MM.1S (cell line): ENCODE measurements at regions not wholly inside any gene's neighbourhood (a gene's known extent, or its start where the extent isn't known, plus 50 kb on each side); places are given as distances from the start of the nearest gene placed in this dataset.
A peak's percentile ranks its signal among the peaks of the same experiment; 100 is the strongest.

Experiments used
- DNase-seq: peaks from one replicate; pipeline ENCODE4 v3.0.0-alpha.2; 2015
- H2AFZ ChIP-seq: fragments of 300-600 bp; sonication (generic); 2 replicates; pipeline ENCODE4 v1.6.0; 2016; ENCODE audit warnings: antibody characterized with exemption, low read length
- H3F3A ChIP-seq: fragments of 300-600 bp; sonication (generic); 2 replicates; pipeline ENCODE4 v1.6.1; 2016; ENCODE audit warnings: mild to moderate bottlenecking, antibody characterized with exemption, low read length, moderate library complexity, mixed read lengths; ENCODE audit not compliant: insufficient read depth
- H3K27ac ChIP-seq: fragments of 300-600 bp; sonication (generic); 2 replicates; pipeline ENCODE4 v1.5.1; 2016; ENCODE audit warnings: mild to moderate bottlenecking, low read length
- H3K27me3 ChIP-seq: fragments of 300-600 bp; sonication (generic); replicated peaks from 2 replicates; pipeline ENCODE4 v1.6.0; 2016; ENCODE audit warnings: low read length; ENCODE audit not compliant: insufficient read depth
- H3K36me3 ChIP-seq: fragments of 300-600 bp; sonication (generic); replicated peaks from 2 replicates; pipeline ENCODE4 v1.6.1; 2016; ENCODE audit warnings: mild to moderate bottlenecking, low read length, mixed read lengths; ENCODE audit not compliant: insufficient read depth
- H3K4me1 ChIP-seq: fragments of 300-600 bp; sonication (generic); 2 replicates; pipeline ENCODE4 v1.6.1; 2016; ENCODE audit warnings: low read length, mixed read lengths
- H3K4me2 ChIP-seq: fragments of 300-600 bp; sonication (generic); 2 replicates; pipeline ENCODE4 v1.6.0; 2016; ENCODE audit warnings: low read depth, low read length
- H3K4me3 ChIP-seq: fragments of 300-600 bp; sonication (generic); 2 replicates; pipeline ENCODE4 v1.5.1; 2016; ENCODE audit warnings: low read length, mixed read lengths
- H3K79me2 ChIP-seq: fragments of 300-600 bp; sonication (generic); 2 replicates; pipeline ENCODE4 v1.6.1; 2016; ENCODE audit warnings: mixed run types, low read length, mixed read lengths
- H3K9ac ChIP-seq: fragments of 300-600 bp; sonication (generic); 2 replicates; pipeline ENCODE4 v1.6.1; 2016; ENCODE audit warnings: low read length, mixed read lengths
- H3K9me2 ChIP-seq: fragments of 300-600 bp; sonication (generic); replicated peaks from 2 replicates; pipeline ENCODE4 v1.6.1; 2016; ENCODE audit warnings: mild to moderate bottlenecking, low read length, mixed read lengths; ENCODE audit not compliant: insufficient read depth
- H3K9me3 ChIP-seq: fragments of 300-600 bp; sonication (generic); replicated peaks from 2 replicates; pipeline ENCODE4 v1.6.1; 2016; ENCODE audit warnings: mild to moderate bottlenecking, low read length, mixed read lengths; ENCODE audit not compliant: insufficient read depth
- H4K20me1 ChIP-seq: fragments of 300-600 bp; sonication (generic); 2 replicates; pipeline ENCODE4 v1.6.1; 2016; ENCODE audit warnings: mild to moderate bottlenecking, low read length, moderate library complexity, mixed read lengths; ENCODE audit not compliant: insufficient read depth
- EZH2 ChIP-seq: fragments of 300-600 bp; sonication (generic); optimal IDR thresholded peaks from 2 replicates; pipeline ENCODE3; 2017; ENCODE audit warnings: low read depth, mild to moderate bottlenecking, antibody characterized with exemption, low read length, mixed read lengths
- EZH2phosphoT487 ChIP-seq: fragments of 300-600 bp; sonication (generic); IDR thresholded peaks from 2 replicates; pipeline ENCODE4 v1.6.1; 2018; ENCODE audit warnings: antibody characterized with exemption, low read length
- TF ChIP-seq, protein P1 (sequence below): fragments of 300-600 bp; sonication (generic); IDR thresholded peaks from 2 replicates; pipeline ENCODE4 v1.5.1; 2016; ENCODE audit warnings: antibody characterized with exemption, low read length, mixed read lengths

DNA sequence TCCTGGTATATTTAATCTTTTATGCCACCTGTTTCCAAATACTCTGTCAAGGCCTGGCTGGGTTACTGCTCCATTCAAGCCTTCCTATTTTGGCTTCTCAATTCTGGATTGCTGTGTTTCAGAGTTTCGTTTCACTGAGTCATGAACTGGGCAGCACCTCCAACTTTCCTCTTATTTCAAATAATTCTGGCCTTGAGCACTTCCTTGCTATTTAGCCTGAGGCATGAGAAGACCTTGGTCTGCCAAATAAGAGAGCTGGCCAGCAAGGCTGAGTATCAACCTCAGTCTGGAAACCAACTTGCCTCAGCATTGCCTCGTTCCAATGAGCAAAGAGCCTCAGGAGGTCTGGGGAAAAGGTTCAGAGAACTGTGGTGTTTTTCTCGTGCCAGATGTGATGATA is 66.6 kb downstream of the TNFAIP3 start:
- H3K4me2 ChIP-seq: peak overlapping the region; percentile 3; the same call in 1 of the 2 replicates
- TF ChIP-seq EZH2phosphoT487 (no peak), EZH2 (no peak)
- TF ChIP-seq, protein P1, sequence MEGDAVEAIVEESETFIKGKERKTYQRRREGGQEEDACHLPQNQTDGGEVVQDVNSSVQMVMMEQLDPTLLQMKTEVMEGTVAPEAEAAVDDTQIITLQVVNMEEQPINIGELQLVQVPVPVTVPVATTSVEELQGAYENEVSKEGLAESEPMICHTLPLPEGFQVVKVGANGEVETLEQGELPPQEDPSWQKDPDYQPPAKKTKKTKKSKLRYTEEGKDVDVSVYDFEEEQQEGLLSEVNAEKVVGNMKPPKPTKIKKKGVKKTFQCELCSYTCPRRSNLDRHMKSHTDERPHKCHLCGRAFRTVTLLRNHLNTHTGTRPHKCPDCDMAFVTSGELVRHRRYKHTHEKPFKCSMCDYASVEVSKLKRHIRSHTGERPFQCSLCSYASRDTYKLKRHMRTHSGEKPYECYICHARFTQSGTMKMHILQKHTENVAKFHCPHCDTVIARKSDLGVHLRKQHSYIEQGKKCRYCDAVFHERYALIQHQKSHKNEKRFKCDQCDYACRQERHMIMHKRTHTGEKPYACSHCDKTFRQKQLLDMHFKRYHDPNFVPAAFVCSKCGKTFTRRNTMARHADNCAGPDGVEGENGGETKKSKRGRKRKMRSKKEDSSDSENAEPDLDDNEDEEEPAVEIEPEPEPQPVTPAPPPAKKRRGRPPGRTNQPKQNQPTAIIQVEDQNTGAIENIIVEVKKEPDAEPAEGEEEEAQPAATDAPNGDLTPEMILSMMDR: no peak
- H3K36me3 ChIP-seq: 0 out of 2 replicates have a peak, but pooled peaks cover 3% of the 10 kb centered on the region
- H3K9ac ChIP-seq: no peak overlapping the region
- H4K20me1 ChIP-seq: no peaks in the 10 kb centered on the region
- no peaks in the 10 kb centered on the region for H3K27me3 ChIP-seq
- DNase-seq: no peak
- H3F3A ChIP-seq: peaks cover 12% of the 10 kb centered on the region
- no peaks in the 10 kb centered on the region for H3K9me2 ChIP-seq
- H3K4me1 ChIP-seq: peaks cover 36% of the 10 kb centered on the region
- H2AFZ ChIP-seq: 0 out of 2 replicates have a peak overlapping the region, but pooled peaks have one; percentile 28
- H3K27ac ChIP-seq: peak overlapping the region; percentile 48; the same call in 1 of the 2 replicates
- H3K9me3 ChIP-seq: no peaks in the 10 kb centered on the region
- H3K79me2 ChIP-seq: no peaks in the 10 kb centered on the region
- no peak overlapping the region for H3K4me3 ChIP-seq

DNA sequence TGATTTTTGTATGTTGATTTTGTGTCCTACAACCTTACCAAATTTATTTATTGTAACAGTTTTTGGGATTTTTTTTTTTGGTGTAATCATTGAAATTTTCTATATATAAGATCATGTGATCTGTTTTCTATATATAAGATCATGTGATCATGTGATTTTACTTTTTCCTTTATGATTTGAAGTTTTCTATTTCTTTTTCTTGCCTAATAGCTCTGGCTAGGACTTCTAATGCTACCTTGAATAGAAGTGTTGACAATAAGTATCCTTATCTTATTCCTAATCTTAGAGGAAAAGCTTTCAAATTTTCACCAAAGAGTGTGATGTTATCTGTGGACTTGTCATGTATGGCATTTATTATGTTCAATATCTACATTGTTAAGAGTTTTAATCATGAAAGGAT is 69.7 kb downstream of the TNFAIP3 start:
- H3K79me2 ChIP-seq: peaks cover 8% of the 10 kb centered on the region
- no peaks in the 10 kb centered on the region for H3K9me2 ChIP-seq
- 0 out of 2 replicates have a peak, but pooled peaks cover 3% of the 10 kb centered on the region for H3K36me3 ChIP-seq
- no peak overlapping the region for H3K4me3 ChIP-seq
- H2AFZ ChIP-seq: no peak overlapping the region
- H3K27me3 ChIP-seq: no peaks in the 10 kb centered on the region
- TF ChIP-seq EZH2 (no peak), EZH2phosphoT487 (no peak)
- TF ChIP-seq, protein P1: no peak
- no peak overlapping the region for H3K27ac ChIP-seq
- no peak overlapping the region for H3K9ac ChIP-seq
- H3K4me2 ChIP-seq: no peak overlapping the region
- peaks cover 28% of the 10 kb centered on the region for H3F3A ChIP-seq
- H3K4me1 ChIP-seq: peaks cover 41% of the 10 kb centered on the region
- no peaks in the 10 kb centered on the region for H3K9me3 ChIP-seq
- H4K20me1 ChIP-seq: no peaks in the 10 kb centered on the region
- no peak for DNase-seq

DNA sequence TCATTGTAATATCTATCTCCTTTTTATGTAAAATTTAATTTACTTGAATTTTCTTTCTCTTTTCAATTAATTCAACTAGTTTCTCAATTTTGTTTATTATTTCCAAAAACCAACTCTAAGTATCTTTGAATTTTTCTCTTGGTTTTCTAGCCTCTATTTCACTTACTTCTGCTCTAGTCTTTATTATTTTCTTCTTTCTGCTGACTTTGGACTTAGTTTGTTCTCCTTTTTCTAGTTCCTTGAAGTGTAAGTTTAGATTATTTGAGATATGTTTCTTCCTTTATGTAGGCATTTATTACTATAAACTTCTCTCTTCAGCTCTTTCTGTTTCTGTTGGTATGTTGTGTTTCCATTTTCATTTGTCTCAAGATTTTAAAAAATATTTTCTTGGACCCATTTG is 70.8 kb downstream of the TNFAIP3 start:
- Histone ChIP-seq H3K4me3 (no peak overlapping the region), H2AFZ (no peak overlapping the region), H3K9me3 (no peaks in the 10 kb centered on the region), H4K20me1 (no peaks in the 10 kb centered on the region), H3K79me2 (peaks cover 14% of the 10 kb centered on the region), H3K4me1 (peaks cover 51% of the 10 kb centered on the region), H3F3A (peaks cover 28% of the 10 kb centered on the region), H3K4me2 (no peak overlapping the region), H3K36me3 (0 out of 2 replicates have a peak, but pooled peaks cover 3% of the 10 kb centered on the region), H3K27ac (no peak overlapping the region), H3K9me2 (no peaks in the 10 kb centered on the region), H3K27me3 (no peaks in the 10 kb centered on the region), H3K9ac (no peak overlapping the region)
- TF ChIP-seq, protein P1: no peak
- TF ChIP-seq EZH2phosphoT487 (no peak), EZH2 (no peak)
- no peak for DNase-seq
